MG63 (cell line): ENCODE measurements at regions not wholly inside any gene's neighbourhood (a gene's known extent, or its start where the extent isn't known, plus 50 kb on each side); places are given as distances from the start of the nearest gene placed in this dataset.

Experiments
- DNase-seq: peaks from one replicate; pipeline ENCODE4 v3.0.0-alpha.2; 2020
- H3K27me3 ChIP-seq: fragments of 250-450 bp; sonication (Bioruptor Pico); 2 replicates; pipeline ENCODE4 v1.5.1; 2020; ENCODE audit warnings: mild to moderate bottlenecking, moderate library complexity
- H3K36me3 ChIP-seq: fragments of 250-450 bp; sonication (Bioruptor Pico); 2 replicates; pipeline ENCODE4 v1.5.1; 2020; ENCODE audit warnings: mild to moderate bottlenecking, moderate library complexity
- H3K4me3 ChIP-seq: fragments of 250-450 bp; sonication (Bioruptor Pico); 2 replicates; pipeline ENCODE4 v1.5.1; 2020; ENCODE audit warnings: mild to moderate bottlenecking, moderate library complexity
- H3K9me3 ChIP-seq: fragments of 250-450 bp; sonication (Bioruptor Pico); 2 replicates; pipeline ENCODE4 v1.5.1; 2020; ENCODE audit warnings: mild to moderate bottlenecking, moderate library complexity

DNA sequence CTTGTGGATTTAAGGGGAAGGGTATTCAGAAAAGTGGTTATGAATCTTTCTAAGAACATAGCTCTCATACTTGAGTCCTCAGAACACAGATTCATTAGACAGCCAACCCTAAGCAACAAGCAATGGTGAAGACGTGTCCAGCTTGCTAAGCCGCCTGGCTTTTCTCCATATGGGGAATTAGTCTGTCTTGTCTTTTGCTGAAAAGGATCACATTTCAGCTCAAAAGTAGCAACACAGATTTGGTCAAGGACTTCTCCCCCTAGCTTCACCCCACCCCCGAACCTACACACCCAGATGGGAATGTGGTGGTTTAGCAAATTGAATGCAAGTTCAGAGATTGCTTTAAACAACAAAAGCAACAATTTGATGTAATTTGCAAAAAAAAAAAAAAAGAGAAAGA is 103.3 kb upstream of the RASGEF1B start:
- Histone ChIP-seq H3K9me3 (no peaks in the 10 kb centered on the region), H3K4me3 (no peak overlapping the region), H3K36me3 (no peaks in the 10 kb centered on the region), H3K27me3 (no peaks in the 10 kb centered on the region; the same call in 1 of the 2 replicates)
- DNase-seq, result no peak

DNA sequence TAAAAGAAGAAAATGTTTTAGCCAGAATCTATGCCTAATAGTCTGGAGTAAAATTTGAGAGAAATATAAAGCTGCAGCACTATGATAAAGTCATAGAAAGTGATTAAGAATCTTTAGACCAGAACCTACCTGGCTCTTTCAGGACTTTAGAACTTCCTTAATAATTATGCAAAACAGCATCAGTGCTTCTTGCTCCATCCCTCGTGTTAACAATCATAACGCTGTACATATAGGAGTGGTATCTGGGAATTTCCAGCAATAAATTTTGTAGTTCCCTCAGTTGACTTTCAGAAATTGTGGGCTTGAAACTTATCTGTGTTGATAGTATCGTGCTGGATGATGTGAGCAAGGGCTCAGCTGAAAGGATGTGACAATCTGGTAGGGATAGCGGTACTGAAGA is 102.1 kb upstream of the RASGEF1B start:
- Histone ChIP-seq H3K4me3 (no peak overlapping the region), H3K9me3 (no peaks in the 10 kb centered on the region), H3K36me3 (no peaks in the 10 kb centered on the region), H3K27me3 (no peaks in the 10 kb centered on the region; the same call in 1 of the 2 replicates)
- no peak for DNase-seq

DNA sequence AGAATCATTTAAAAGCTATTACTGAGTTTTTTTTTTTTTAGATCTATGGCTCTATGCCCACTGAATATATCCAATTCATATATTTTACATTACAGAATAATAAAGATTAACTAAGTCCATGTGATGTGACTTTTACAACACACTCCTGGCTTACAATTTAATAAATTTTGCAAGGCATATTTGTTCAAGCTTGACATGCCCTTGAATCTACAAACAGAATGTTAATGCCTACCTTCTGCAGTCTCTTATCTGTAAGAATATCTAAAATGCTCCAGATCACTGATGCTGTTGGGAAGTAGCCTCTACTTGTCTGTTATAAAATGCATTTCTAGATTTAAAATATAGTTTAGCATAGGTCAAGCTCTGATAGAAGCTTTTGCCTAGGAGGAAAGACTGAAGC is 100.7 kb upstream of the RASGEF1B start:
- H3K9me3 ChIP-seq, result no peaks in the 10 kb centered on the region
- H3K36me3 ChIP-seq, result no peaks in the 10 kb centered on the region
- no peaks in the 10 kb centered on the region; the same call in 1 of the 2 replicates for H3K27me3 ChIP-seq
- no peak overlapping the region for H3K4me3 ChIP-seq
- no peak for DNase-seq

DNA sequence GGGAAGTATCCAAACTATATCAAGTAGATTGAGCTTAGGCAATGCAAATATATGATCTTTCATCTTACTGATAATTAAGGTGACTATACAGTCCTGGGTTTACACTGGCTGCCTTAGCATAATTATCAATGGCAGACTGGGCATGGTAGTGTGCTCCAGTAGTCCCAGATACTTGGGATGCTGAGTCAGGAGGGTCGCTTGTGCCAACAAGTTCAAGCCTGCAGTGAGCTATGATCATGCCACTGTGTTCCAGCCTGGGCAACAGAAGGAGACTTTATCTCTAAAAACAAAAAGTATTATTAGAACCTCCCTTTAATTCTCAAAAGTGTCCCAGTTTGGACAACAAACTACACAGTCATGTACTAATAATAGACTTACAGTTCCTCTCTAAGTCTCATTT is 99.4 kb upstream of the RASGEF1B start:
- Histone ChIP-seq H3K27me3 (no peaks in the 10 kb centered on the region), H3K9me3 (no peaks in the 10 kb centered on the region), H3K36me3 (no peaks in the 10 kb centered on the region), H3K4me3 (no peak overlapping the region)
- peak; percentile 15 for DNase-seq

DNA sequence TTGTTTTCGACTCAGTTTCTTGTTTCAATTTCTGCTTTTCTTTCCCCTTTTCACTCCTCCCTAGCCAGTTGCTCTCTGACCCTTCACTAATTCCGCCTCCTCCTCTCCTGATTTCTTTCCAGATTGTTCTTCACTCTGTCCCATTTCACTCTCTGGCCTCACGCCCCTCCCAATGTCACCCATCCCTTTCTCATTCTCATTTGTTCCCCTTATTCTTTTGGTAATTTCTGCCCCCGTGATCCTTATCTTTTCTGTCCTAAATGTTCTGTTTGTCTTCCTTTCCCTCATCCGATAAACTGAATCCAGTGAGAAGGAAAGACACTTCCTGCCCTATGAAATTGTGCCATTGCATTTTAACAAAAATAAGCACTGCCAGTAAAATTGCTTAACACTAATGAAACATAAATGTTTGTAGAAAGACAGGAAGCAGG is 94.5 kb upstream of the RASGEF1B start:
- Histone ChIP-seq H3K9me3 (no peaks in the 10 kb centered on the region), H3K4me3 (no peak overlapping the region), H3K27me3 (no peaks in the 10 kb centered on the region), H3K36me3 (no peaks in the 10 kb centered on the region)
- DNase-seq, result no peak

DNA sequence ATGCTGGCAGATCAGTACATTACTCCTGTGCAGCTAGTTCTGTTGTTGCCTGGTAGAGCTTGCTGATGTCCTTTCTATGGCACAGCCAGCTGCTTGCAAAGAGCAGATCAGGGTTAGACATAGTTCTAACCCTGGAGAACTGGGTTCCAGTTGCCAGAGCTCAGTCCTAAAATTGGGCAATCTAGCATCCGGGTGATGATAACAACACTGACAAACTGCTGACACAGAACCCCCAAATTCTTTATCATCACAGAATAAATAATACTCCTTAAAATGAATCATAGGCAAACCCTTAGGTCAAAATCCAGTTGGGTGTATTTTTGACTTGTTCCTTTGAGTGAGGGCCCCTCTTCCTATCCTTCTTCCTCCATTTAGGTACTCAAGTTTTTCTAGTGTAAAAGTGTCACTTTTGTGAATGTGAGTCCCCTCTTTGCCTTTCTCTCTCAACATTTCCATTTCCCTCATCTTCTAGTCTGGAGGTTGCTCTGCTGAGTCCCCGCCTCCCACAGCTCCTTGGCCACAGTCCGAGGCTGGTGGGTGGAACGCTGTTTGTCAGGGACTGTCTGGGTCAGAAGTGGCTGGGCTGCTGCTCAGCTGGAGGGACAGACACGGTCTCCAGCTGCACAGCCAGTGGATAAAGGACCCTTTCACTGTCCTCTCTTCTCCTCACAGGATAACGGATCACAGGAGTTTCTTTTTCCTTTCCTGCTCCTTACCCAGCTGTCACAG is 93.6 kb upstream of the RASGEF1B start:
- DNase-seq, result peak; percentile 2
- no peaks in the 10 kb centered on the region for H3K27me3 ChIP-seq
- H3K36me3 ChIP-seq, result no peaks in the 10 kb centered on the region
- H3K9me3 ChIP-seq, result no peaks in the 10 kb centered on the region
- H3K4me3 ChIP-seq, result no peak overlapping the region

DNA sequence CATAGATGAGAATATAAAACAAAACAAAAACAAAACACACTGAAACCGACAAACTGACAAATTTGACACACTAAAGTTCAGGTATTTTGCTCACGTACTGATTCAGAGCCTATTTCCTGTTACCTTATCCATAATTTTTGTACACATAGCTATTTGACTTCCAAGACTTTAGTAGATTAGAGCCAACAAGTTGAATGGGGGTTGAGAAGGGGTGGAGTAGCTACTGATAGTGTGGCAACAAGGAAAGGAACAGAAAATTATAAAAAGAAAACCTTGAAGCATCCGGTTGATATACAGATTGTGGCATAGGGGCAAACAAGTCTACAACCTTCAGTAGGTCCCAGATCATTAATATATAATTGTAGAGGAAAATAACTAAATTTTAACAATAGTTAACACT is 92.3 kb upstream of the RASGEF1B start:
- H3K4me3 ChIP-seq, result no peak overlapping the region

DNA sequence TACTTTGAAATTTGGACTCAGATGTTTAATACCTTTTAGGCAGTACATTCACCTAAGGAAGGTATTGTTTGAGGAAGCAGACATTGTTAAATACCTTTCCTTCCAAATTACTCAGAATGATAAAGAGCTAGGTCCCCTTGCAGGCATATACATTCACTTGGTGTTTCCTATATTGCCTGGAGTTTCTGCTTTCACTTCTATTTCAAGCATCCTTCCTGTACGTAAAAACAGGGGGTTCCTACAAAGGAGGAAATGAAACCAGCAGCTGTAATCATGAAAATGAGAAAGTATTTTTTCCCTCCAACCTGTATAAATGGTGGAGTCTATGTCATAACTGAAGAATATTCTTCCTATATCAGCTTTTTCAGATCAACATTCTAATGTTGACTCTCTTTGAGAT is 90.4 kb upstream of the RASGEF1B start:
- Histone ChIP-seq H3K27me3 (no peaks in the 10 kb centered on the region), H3K4me3 (no peak overlapping the region), H3K36me3 (no peaks in the 10 kb centered on the region), H3K9me3 (no peaks in the 10 kb centered on the region)
- no peak for DNase-seq

More for the DNA sequence above, 92.3 kb upstream of the RASGEF1B start:
- no peak for DNase-seq
- H3K27me3 ChIP-seq, result no peaks in the 10 kb centered on the region
- no peaks in the 10 kb centered on the region for H3K9me3 ChIP-seq
- no peaks in the 10 kb centered on the region for H3K36me3 ChIP-seq

DNA sequence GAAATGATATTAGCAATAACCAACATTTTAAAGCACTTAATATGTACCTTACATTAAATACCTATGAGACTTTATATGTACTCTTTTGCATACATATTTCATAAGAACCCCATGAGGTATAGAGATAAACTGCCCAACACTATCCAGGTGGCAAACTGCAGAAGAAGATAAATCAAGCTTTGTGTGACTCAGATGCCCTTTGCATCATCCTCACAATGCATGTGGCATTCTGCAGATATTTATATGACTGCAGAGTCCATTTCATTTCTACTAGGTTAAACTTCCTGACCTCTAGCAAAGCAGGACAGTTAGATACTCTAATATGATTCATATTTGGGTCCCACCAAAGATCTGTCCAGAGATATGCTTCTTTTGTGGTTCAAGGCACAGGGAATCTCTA is 85.6 kb upstream of the RASGEF1B start:
- H3K9me3 ChIP-seq, result no peaks in the 10 kb centered on the region

DNA sequence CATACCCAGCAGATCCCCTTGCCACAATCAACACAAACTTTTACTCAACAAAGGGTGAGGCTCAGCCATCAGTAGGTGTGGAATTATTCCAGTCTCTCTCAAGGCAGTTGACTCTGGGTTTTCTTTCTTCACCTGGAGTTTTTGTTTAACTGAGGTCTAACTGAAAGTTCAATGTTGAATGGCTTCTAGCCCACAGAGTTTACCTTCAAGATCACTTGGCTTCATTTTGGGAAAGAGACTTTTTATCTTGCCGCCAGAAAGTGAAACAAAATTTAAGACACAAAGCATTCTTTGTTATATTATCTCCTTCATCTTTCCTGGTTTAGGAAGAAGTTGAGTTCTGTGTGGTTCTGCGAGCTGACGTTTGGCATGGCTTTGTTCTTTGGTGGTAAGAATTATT is 83.8 kb upstream of the RASGEF1B start:
- no peak for DNase-seq
- H3K36me3 ChIP-seq, result no peaks in the 10 kb centered on the region
- H3K9me3 ChIP-seq, result no peaks in the 10 kb centered on the region
- no peak overlapping the region for H3K4me3 ChIP-seq
- H3K27me3 ChIP-seq, result no peaks in the 10 kb centered on the region

More for the DNA sequence above, 85.6 kb upstream of the RASGEF1B start:
- H3K36me3 ChIP-seq, result no peaks in the 10 kb centered on the region
- H3K4me3 ChIP-seq, result no peak overlapping the region
- DNase-seq, result no peak
- H3K27me3 ChIP-seq, result no peaks in the 10 kb centered on the region

DNA sequence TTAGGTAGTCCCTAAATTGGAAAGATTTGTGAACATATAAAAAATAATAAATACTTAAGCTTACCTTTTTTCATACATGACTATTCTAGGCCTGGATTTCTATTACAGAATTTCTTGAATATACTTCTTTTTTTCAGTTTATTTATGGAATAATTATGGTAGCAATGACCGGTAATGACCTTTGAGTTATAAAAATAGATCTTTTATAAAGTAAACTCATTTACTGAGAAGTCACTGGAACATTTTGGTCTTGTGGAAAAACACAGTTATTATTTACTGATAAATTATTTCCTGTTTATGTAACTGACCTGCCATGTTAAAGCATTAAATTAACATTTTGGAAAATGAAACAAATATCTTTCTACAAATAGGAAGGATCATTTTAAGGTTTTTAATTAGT is 80.4 kb upstream of the RASGEF1B start:
- no peaks in the 10 kb centered on the region for H3K9me3 ChIP-seq
- DNase-seq, result no peak
- no peaks in the 10 kb centered on the region for H3K27me3 ChIP-seq
- no peaks in the 10 kb centered on the region for H3K36me3 ChIP-seq
- no peak overlapping the region for H3K4me3 ChIP-seq

DNA sequence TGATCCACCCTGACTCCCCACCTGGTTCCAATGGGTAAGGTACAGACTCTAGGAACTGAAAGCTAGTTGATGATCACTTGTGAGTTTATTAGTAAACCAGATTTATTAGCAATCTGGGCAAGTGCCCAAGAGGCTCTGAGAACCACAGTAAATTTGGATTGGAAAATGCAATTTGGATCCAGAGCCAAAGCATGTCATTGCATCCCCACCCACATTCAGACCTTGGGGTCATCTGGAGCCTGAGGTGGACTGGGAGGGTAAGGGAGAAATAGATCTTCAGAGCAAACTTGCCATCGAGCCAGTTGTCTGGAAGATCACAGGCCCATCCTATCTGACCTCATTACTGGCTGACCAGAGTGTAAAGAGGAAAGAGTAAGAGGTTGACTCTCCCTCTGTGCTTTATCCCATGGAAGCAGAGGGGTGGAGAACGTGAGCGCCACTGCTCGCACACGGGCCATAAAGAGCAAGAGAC is 78.7 kb upstream of the RASGEF1B start:
- no peaks in the 10 kb centered on the region for H3K9me3 ChIP-seq
- H3K36me3 ChIP-seq, result no peaks in the 10 kb centered on the region
- no peak overlapping the region for H3K4me3 ChIP-seq
- no peaks in the 10 kb centered on the region for H3K27me3 ChIP-seq
- DNase-seq, result no peak

DNA sequence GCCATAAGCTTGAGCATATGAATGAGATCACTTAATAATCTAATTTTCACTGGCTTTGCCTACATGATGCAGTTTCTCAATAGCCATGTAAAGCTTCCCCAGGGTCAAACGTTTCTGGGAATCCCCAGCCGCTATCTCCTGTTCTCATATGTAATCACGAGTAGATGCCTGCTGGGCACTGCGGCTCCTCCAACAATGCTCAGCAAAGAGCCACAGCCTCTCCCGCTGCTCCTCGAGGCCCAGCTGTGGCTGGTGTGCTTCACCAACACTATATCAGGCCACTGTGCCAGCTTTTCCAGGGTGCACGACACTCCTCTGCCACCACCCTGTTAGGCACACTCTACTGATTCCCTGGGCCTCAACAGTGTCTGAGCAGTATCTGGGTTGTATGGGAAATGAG is 78.3 kb upstream of the RASGEF1B start:
- DNase-seq, result no peak
- Histone ChIP-seq H3K27me3 (no peaks in the 10 kb centered on the region), H3K36me3 (no peaks in the 10 kb centered on the region), H3K4me3 (no peak overlapping the region), H3K9me3 (no peaks in the 10 kb centered on the region)

DNA sequence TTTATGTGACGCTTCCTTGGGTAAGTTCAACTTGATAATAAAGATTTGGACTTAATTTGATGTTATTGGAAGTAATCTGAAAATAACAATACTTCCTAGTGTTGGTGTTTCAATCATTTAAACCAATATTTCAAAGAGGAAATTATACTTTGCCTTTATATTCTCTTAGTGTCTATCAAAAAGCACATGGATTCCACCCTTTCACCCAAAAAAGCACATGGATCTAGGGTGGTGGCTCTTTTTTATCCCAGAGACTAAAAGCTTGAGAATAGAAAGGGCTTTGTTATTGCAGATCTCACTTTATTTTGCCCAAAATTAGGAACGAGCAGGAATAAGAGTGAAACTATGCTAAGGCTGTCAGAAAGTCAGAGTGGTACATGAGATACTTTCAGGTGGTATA is 75.1 kb upstream of the RASGEF1B start:
- no peaks in the 10 kb centered on the region for H3K36me3 ChIP-seq
- no peak for DNase-seq
- H3K4me3 ChIP-seq, result no peak overlapping the region
- no peaks in the 10 kb centered on the region for H3K27me3 ChIP-seq
- H3K9me3 ChIP-seq, result no peaks in the 10 kb centered on the region

DNA sequence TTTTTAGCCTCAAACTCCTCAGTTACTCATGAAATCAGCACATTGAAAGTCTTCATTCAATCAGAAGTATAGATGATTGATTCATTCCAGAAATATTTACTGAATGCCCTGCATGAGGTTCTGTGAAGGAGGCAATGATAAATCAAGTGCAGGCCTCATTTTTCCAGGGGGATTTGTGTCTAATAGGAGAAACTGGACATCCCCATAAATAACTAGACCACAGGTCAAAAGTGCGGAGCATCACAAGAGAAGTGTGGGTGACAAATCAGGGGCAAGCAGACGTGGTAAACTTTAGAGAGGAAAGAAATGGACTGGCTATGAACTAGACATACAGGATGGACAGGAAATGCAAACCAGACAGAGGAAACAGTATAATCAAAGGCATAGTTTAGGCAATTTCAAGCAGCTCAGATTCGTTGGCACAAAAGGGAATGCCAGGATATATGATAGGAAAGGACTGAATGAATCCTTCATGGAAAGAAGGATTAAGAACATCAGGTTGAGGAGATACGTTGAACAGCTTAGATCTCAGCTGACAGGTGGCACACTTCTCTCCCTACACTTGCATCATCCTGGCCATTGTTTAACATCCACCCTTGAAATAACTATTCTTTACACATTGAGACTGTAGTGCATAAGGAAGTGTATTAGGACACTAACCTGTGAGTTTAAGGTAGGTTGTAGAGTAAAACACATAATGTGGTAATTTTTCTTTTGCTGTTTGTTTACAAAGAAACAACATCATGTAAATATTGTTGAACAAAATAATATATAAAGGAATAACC is 69.6 kb upstream of the RASGEF1B start:
- H3K4me3 ChIP-seq, result no peak overlapping the region
- no peaks in the 10 kb centered on the region for H3K27me3 ChIP-seq
- H3K9me3 ChIP-seq, result no peaks in the 10 kb centered on the region
- no peaks in the 10 kb centered on the region for H3K36me3 ChIP-seq
- DNase-seq, result no peak

DNA sequence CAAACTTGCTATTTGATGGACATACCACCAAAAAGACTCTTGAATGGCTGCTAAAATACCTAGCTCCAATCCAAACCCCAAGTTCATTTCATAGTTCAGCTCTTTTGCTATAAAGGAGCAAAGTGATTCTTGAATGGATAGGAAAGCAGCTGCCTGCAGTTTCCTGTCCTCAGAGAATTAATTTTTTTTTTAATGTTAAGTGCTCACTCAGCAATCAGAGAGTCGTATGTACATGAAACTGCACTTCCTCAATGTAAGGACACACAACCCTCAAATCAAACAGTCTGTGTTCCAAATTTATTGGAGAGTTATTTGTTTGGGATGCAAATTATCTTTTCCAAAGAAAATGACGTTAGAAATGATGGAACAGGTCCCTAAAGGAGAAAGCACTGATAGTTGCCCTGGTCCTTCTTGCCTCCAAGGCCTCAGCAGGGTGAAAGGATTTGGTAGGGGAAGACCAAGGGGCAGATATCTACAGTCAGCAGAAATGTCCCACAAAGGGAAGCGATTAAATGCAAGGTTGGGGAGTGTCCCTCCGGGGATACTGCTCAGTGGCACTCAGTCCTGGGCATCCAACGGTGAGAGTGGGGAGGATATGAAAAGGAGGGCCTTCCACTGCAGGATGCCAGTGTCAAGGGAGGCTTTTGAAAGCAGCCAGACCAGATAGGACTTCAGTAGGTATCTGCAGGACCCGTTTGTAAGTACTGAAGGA is 67.2 kb upstream of the RASGEF1B start:
- Histone ChIP-seq H3K36me3 (no peaks in the 10 kb centered on the region), H3K4me3 (no peak overlapping the region), H3K27me3 (no peaks in the 10 kb centered on the region), H3K9me3 (no peaks in the 10 kb centered on the region)
- DNase-seq, result no peak

DNA sequence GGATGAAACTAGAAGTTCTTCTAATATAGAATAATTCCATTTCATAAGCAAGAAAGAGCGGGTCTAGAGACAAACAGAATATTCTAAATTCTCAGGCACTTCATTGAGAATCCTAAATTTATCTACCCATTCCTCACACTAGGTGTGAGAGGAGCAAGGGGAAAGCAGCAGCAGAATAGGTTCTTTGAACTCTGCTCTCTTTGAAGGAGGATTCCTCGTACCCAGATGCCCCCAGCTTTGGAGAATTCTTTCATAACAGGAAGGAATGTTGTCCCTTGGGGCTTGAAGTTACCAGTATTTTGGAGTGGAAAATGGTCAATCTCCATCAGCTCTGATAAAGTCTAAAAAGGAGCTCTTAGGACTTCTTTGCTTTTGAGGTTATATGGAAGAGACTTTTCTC is 59.7 kb upstream of the RASGEF1B start:
- no peak overlapping the region for H3K4me3 ChIP-seq
- no peaks in the 10 kb centered on the region for H3K27me3 ChIP-seq
- no peaks in the 10 kb centered on the region for H3K9me3 ChIP-seq
- H3K36me3 ChIP-seq, result no peaks in the 10 kb centered on the region
- DNase-seq, result no peak
